Duodenal mucosa (tissue), 2 donors: ENCODE measurements at regions not wholly inside any gene's neighbourhood (a gene's known extent, or its start where the extent isn't known, plus 50 kb on each side); places are given as distances from the start of the nearest gene placed in this dataset.

Source experiments
- H3K27ac ChIP-seq: one replicate; pipeline ENCODE4 v1.7.0; 2013; ENCODE audit warnings: low read depth, low read length
- H3K27me3 ChIP-seq, 2 donors: one replicate each; pipeline ENCODE4 v1.7.0; 2013; ENCODE audit warnings: low read length in 2 of 2, control low read depth in 1 of 2; ENCODE audit not compliant: insufficient read depth in 2 of 2, control insufficient read depth in 1 of 2
- H3K36me3 ChIP-seq, 2 donors: one replicate each; pipeline ENCODE4 v1.7.0; 2013; ENCODE audit warnings: low read length in 2 of 2, control low read depth in 1 of 2; ENCODE audit not compliant: insufficient read depth in 2 of 2, control insufficient read depth in 1 of 2
- H3K4me1 ChIP-seq, 2 donors: one replicate each; pipeline ENCODE4 v1.7.0; 2013; ENCODE audit warnings: low read length in 2 of 2, control low read depth in 1 of 2; ENCODE audit not compliant: insufficient read depth in 2 of 2, control insufficient read depth in 1 of 2
- H3K4me3 ChIP-seq, 2 donors: one replicate each; pipeline ENCODE4 v1.7.0; 2013; ENCODE audit warnings: low read length in 2 of 2, low read depth in 1 of 2
- H3K9ac ChIP-seq, 2 donors: one replicate each; pipeline ENCODE4 v1.7.0; 2013; ENCODE audit warnings: low read length in 2 of 2, low read depth in 1 of 2
- H3K9me3 ChIP-seq, 2 donors: one replicate each; pipeline ENCODE4 v1.7.0; 2013; ENCODE audit warnings: low read length in 2 of 2, control low read depth in 1 of 2; ENCODE audit not compliant: control insufficient read depth in 1 of 2

DNA sequence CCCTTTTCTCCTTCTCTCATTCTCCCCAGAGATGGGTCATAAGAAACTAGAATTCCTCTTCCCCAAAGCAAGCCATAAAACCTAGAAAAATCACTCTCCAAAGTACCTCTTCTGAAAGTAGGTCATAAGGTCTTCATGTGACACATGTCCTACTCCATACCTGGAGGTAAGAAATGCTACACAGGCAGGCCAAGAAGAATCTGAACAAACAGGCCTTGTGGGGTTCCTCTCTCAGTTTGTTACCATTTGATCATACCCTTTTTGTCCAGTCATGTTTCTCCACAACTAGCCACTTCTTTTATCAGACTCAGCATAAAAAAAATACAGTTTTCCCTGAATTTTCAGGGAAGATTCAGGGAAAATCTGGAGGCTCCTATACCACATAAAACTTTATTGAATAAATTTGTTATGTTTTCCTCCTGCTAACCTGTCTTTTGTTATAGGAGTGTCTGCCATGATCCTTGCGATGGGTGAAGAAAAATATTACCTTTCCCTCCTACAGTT, 134.4 kb upstream of the LMO4 start:
- peaks cover 0 to 11% of the 10 kb centered on the region in 2 donors for H3K27me3 ChIP-seq
- H3K4me1 ChIP-seq: no peaks in the 10 kb centered on the region
- H3K9me3 ChIP-seq: no peaks in the 10 kb centered on the region
- no peak overlapping the region for H3K4me3 ChIP-seq
- no peaks in the 10 kb centered on the region for H3K36me3 ChIP-seq
- no peak overlapping the region for H3K9ac ChIP-seq
- no peak overlapping the region for H3K27ac ChIP-seq

DNA sequence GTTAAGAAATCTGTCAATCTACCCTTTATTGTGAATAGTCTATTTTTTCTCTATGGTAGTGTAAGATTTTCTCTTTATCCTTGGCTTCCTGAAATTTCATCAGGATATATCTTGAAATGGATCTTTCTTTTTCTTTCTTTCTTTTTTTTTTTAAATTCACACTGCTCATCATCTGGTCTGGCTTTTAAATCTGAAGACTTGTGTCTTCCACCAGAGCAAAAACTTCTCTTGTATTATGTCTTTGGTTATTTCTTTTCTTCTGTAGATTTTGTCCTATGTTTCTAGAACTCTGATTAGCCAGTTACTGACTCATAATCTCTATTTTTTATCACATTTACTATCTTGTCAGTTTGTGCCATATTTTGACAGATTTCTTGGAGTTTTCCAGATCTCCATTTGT, 133.8 kb upstream of the LMO4 start:
- no peak overlapping the region for H3K9ac ChIP-seq
- no peaks in the 10 kb centered on the region for H3K9me3 ChIP-seq
- no peak overlapping the region for H3K4me3 ChIP-seq
- no peaks in the 10 kb centered on the region for H3K4me1 ChIP-seq
- H3K27ac ChIP-seq: no peak overlapping the region
- peaks cover 0 to 10% of the 10 kb centered on the region in 2 donors for H3K27me3 ChIP-seq
- no peaks in the 10 kb centered on the region for H3K36me3 ChIP-seq

DNA sequence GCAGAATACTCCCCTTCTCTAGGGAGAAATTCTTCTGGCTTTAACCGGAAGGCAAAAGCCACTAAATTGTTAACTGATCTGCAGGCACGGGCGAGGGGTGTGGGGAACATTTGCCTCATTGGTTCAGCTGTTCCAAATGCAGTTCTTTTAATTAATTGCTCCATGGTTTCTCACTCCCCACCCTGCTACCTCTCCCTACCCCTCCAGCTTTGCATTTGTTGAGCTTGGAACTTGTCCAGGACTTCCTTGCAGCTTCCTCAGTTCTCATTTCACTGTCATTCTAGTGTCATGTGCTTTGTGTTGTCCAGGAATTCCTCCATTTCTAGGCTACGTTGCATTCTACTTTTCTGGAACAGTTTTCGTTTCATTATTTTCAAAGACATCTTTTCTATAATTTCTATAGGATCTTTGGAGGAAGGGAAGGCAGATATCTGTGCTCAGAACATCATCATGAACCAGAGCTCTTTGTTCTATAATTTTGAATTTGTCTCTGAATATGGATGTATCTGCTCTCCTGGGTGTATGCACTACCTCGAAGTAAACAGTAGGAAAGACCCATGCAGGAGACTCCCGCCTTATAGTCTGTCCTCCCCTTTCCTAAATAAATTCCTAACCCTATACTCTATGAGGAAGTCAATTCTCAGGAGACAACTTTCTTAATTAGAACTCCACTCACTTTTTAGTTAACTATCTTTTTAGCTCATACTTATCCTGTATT, 132.4 kb upstream of the LMO4 start:
- H3K36me3 ChIP-seq: no peaks in the 10 kb centered on the region
- H3K9me3 ChIP-seq: no peaks in the 10 kb centered on the region
- no peak overlapping the region for H3K27ac ChIP-seq
- no peaks in the 10 kb centered on the region for H3K4me1 ChIP-seq
- H3K27me3 ChIP-seq: no peaks in the 10 kb centered on the region
- no peak overlapping the region for H3K4me3 ChIP-seq
- H3K9ac ChIP-seq: no peak overlapping the region

DNA sequence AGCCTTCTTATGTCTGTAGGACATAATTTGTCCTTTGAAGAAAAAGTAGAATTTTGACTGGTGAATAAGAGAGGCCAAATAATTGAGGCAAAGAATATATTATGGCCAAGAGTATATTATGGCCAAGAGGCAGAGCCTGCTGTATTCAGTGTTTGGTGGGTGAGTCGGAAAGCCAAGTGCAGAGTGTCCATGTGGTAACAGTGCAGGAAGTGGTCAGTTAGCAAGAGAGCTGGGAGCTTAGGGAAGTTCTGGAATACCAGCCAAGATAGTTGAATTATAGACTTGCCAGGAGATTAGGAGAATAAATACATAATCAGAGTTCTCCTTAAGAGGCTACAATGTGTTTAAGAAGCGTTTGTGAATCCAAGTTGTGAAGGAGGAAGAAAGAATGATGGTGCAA, 131.5 kb upstream of the LMO4 start:
- Histone ChIP-seq H3K9ac (no peak overlapping the region), H3K27ac (no peak overlapping the region), H3K36me3 (no peaks in the 10 kb centered on the region), H3K4me3 (no peak overlapping the region), H3K27me3 (no peaks in the 10 kb centered on the region), H3K4me1 (no peaks in the 10 kb centered on the region), H3K9me3 (no peaks in the 10 kb centered on the region)

DNA sequence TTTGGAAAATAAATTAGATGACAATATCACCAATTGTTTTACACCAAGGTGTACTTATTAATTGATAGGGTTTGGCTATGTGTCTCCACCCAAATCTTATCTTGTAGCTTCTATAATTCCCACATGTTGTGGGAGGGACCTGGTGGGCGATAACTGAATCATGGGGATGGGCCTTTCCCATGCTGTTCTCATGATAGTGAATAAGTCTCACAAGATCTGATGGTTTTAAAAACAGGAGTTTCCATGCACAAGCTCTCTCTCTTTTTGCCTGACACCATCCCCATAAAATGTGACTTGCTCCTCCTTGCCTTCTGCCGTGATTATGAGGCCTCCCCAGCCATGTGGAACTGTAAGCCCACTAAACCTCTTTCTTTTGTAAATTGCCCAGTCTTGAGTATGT, 131.0 kb upstream of the LMO4 start:
- no peaks in the 10 kb centered on the region for H3K9me3 ChIP-seq
- no peak overlapping the region for H3K9ac ChIP-seq
- no peaks in the 10 kb centered on the region for H3K27me3 ChIP-seq
- H3K36me3 ChIP-seq: no peaks in the 10 kb centered on the region
- no peak overlapping the region for H3K4me3 ChIP-seq
- no peaks in the 10 kb centered on the region for H3K4me1 ChIP-seq
- no peak overlapping the region for H3K27ac ChIP-seq

DNA sequence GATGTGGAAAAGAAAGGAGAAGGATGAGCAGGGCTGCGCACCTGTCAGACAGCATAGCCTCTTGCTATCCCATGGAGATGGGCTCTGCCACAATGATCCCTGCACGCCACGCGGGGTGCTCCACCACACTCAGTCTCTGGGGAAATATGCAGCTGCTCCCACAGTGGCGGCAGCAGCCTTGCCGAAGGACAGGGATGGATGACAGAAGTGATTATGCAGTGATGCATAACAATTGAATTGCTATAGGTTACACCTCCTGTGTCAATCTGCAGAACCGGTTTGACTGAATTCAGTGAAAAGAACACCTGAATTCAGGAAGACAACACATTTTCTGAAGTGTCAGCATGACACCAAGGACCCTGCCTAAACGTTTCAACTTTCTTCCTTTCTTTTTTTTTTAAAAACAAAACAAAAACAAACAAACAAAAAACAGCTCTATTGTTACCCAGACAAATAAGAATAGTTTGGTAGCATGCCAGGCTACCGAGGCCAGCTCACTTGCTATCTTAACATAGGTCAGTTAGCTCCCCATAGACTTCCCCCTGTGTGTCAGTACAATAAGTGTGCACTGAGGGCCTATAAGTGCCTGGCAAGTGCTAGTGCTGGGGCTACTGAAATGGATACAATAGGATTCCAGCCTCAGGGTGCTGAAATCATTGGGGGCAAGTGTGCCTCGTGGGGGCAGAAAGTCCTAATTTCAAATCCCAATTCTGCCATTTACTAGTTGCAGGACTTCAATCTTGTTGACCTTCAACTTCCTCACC, 127.6 kb upstream of the LMO4 start:
- Histone ChIP-seq H3K36me3 (no peaks in the 10 kb centered on the region), H3K4me1 (no peaks in the 10 kb centered on the region), H3K27ac (no peak overlapping the region), H3K4me3 (no peak overlapping the region), H3K9me3 (no peaks in the 10 kb centered on the region), H3K9ac (no peak overlapping the region), H3K27me3 (peaks cover 0 to 3% of the 10 kb centered on the region in 2 donors)

DNA sequence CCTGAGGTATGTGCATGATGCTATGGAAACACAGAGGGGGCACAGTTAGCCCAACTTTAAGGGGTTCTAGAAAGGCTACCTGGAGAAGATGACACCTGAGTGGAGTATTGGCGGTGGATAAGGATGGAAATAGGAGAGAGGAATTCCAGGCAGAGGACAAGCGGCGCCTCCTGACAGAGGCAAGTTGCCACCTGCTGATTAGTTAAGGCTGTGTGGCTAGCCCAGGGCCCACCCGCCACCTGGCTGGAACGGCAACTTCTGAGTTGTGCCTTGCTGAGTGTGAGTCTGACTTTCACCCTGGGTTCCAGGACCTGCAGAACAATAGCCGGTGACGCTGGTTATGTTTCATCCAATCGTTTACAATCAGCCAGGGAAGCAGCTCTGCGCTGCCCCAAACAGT, 126.9 kb upstream of the LMO4 start:
- Histone ChIP-seq H3K27me3 (peaks cover 0 to 3% of the 10 kb centered on the region in 2 donors), H3K36me3 (no peaks in the 10 kb centered on the region)

DNA sequence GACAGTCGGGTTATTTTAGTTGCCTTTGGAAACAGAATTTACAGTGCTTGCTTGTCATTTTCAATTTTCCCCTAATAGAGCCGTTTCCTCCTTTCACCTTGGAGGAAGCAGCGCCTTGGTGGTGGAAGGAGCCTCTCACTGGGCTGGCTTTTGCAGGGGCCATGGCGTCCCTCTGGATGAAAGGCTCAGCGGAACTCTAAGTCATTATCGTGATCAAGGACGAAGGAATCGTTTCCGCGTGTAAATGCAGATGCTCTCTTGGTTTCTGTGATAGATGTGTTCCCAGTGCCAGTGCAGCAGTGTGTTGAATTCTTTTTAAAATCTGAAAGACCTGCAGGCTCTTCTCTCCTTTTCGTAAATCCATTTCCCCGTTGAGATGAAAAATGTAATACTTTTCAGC, 126.2 kb upstream of the LMO4 start:
- H3K4me1 ChIP-seq: no peaks in the 10 kb centered on the region
- H3K27me3 ChIP-seq: peaks cover 0 to 3% of the 10 kb centered on the region in 2 donors
- no peaks in the 10 kb centered on the region for H3K9me3 ChIP-seq
- no peaks in the 10 kb centered on the region for H3K36me3 ChIP-seq
- no peak overlapping the region for H3K9ac ChIP-seq
- no peak overlapping the region for H3K4me3 ChIP-seq
- no peak overlapping the region for H3K27ac ChIP-seq

More for the DNA sequence above, 126.9 kb upstream of the LMO4 start:
- H3K9me3 ChIP-seq: no peaks in the 10 kb centered on the region
- no peak overlapping the region for H3K4me3 ChIP-seq
- no peak overlapping the region for H3K9ac ChIP-seq
- H3K27ac ChIP-seq: no peak overlapping the region
- H3K4me1 ChIP-seq: no peaks in the 10 kb centered on the region

DNA sequence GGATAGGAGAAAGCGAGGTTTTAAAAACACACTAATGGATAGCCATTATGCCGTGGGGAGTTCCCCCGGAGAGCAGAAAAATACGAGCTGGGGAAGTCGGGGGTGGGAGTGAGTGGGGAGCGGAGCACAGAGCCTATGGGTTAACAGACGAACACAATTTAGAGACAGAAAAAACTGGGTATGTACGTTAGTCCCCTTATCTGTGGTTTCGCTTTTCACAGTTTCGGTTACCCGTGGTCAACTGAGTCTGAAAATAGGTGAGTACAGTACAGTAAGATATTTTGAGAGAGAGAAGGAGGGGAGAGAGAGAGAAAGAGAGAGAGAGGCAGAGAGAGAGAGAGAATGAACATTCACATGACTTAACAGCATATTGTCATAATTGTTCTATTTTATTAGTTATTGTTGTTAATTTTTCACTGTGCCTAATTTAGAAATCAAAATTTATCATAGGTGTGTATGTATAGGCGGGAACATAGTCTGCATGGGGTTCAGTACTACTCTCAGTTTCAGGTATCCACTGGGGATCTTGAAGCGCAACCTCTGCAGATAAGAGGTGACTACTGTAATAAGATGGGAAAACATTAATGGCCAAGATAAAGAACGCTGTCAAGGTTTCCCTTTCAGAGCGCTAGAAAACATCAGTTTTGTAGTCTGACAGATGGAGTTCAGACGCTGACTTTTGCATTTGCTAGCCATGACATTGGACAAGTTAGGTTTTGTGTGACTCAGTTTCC, 125.6 kb upstream of the LMO4 start:
- H3K36me3 ChIP-seq: no peaks in the 10 kb centered on the region
- peak overlapping the region in 1 of 2 donors; percentile 25 for H3K4me3 ChIP-seq
- H3K27me3 ChIP-seq: peaks cover 0 to 3% of the 10 kb centered on the region in 2 donors
- H3K9me3 ChIP-seq: no peaks in the 10 kb centered on the region
- no peak overlapping the region for H3K27ac ChIP-seq
- no peaks in the 10 kb centered on the region for H3K4me1 ChIP-seq
- no peak overlapping the region for H3K9ac ChIP-seq

DNA sequence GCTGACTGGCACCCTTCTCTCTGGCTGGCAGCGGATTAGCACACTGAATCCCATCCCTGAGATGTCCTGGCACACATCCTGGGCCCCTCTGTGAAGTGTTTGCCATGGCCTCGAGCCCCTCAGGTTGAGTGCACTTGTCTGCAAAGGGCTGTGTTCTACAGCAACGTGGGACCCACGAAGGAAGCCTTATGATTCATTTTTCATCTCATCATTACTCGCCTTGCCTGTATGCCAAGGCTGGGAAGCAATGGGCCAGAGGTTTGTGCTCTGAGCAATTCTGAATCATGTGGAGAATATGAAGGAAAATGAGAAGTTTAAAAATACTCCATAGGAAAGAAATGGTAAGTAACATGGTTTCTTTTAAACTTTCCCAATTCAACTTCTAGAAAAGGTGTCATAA, 124.8 kb upstream of the LMO4 start:
- Histone ChIP-seq H3K27me3 (peaks cover 0 to 3% of the 10 kb centered on the region in 2 donors), H3K9me3 (no peaks in the 10 kb centered on the region), H3K9ac (no peak overlapping the region), H3K4me1 (no peaks in the 10 kb centered on the region), H3K27ac (no peak overlapping the region), H3K4me3 (no peak overlapping the region), H3K36me3 (no peaks in the 10 kb centered on the region)
